ENCODE measurements at regions not wholly inside any gene's neighbourhood (a gene's known extent, or its start where the extent isn't known, plus 50 kb on each side); places are given as distances from the start of the nearest gene placed in this dataset.

DNA sequence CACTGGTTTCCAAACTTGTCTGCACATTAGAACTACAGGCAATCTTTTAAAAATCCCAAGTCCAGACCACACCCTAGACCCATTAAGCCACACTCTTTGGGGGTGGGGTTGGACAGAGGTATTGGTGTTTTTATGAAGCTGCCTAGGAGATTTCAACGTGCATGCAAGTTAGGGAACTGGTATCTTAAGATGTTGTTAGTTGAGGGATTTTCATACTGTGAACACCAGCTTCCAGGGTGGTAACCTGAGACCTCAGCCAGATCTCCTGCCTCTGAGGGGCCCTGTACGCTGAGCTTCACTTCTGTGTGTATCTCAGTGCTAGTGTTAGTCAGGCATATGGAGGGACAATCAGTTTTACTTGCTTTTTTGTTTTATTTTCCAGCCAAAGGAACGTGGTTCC is 138.0 kb downstream of the UTRN start:
- TF ChIP-seq, protein P1, sequence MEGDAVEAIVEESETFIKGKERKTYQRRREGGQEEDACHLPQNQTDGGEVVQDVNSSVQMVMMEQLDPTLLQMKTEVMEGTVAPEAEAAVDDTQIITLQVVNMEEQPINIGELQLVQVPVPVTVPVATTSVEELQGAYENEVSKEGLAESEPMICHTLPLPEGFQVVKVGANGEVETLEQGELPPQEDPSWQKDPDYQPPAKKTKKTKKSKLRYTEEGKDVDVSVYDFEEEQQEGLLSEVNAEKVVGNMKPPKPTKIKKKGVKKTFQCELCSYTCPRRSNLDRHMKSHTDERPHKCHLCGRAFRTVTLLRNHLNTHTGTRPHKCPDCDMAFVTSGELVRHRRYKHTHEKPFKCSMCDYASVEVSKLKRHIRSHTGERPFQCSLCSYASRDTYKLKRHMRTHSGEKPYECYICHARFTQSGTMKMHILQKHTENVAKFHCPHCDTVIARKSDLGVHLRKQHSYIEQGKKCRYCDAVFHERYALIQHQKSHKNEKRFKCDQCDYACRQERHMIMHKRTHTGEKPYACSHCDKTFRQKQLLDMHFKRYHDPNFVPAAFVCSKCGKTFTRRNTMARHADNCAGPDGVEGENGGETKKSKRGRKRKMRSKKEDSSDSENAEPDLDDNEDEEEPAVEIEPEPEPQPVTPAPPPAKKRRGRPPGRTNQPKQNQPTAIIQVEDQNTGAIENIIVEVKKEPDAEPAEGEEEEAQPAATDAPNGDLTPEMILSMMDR (IDR thresholded peaks at IDR 0.05): no peak
- no peak for TF ChIP-seq ZFX (IDR thresholded peaks at IDR 0.05; ENCODE audit: borderline replicate concordance)

All from 22Rv1 (cell line).